GM18499 (cell line): ENCODE measurements at regions not wholly inside any gene's neighbourhood (a gene's known extent, or its start where the extent isn't known, plus 50 kb on each side); places are given as distances from the start of the nearest gene placed in this dataset.
"Not testable (repeated sequence)": the region's sequence is repeated elsewhere in the genome, so short reads cannot be mapped to it uniquely, and the experiment has no call there.

Experiments used
- ATAC-seq: cut with Tn5 transposase; IDR thresholded peaks from one replicate; pipeline ENCODE4 v1.9.1; 2021; ENCODE audit warnings: moderate number of reproducible peaks; ENCODE audit not compliant: insufficient read depth, unreplicated experiment

DNA sequence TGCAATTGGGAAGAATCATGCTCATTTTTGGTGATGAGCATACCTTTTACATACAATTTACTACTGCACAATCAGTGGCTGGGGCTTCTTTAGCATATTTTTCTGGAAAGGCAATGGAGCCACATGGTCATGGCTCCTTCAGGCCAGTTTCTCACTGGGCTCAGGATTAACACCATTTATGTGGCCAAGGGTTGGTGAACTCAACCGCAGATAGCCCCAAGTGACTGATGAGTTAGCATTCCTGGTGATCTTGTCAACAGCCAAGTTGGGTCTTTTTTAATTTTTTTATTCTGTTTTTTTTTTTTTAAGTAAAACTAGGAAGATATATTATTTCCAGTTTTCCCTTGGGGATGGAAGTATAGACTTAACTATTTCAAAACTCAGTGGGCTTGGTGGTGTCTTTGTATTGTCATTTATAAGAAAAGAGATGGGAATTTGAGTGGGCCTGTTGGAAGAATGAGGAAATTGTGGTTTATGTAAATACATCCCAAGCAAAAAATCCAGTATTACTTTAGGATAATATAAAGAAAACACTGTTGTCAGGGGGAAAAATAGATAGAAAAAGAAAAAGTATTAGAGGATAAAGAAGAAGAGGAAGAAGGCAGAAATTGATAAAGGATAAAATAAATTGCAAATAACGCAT lies 397.4 kb downstream of the MAFB start:
- ATAC-seq = no peak

DNA sequence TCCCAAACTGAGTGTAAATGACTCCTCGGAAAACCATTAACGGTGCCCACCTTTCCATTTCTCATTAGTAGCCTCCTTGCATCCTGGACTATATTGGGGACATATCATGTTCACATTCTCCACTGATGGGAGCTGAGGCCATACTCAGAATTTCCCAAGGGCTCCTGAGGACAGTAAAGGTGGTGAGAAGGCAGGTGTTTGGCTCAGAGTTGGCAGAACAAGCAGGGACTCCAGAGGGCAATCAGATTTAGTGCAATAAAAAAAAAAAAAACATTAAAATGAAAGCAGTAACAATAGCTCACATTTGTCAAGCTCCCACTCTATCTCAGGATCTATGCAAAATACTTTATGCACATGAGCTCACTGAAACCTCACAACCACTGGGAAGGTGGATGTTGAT lies 401.4 kb downstream of the MAFB start:
- no peak for ATAC-seq

- ATAC-seq = no peak
Observed at GRCh38 chr20:40286975-40287531, 402.0 kb downstream of the MAFB start.

GRCh38 chr20:40284611-40285010 lies 404.4 kb downstream of the MAFB start:
- no peak for ATAC-seq

- ATAC-seq = no peak
Observed at GRCh38 chr20:40283689-40284088, 405.3 kb downstream of the MAFB start.

DNA sequence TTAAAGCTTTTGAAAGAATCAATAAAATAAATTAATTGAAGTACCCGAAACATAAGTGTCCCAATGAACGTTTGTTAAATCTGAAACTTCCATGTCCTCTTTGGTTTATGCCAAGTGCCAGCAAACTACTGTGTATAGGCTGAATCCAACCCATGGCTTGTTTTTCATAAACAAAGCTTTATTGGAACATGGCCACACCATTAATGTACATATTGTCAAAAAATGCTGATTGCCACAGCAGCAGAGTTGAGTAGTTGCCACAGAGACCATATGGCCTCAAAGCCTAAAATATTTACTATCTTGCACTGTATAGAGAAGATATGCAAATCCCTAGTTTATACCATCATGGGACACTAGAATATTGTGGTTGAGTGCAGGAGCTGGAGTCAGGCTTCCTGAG lies 406.1 kb downstream of the MAFB start:
- no peak for ATAC-seq

- ATAC-seq = no peak
Observed at GRCh38 chr20:40282541-40282940, 406.5 kb downstream of the MAFB start.

DNA sequence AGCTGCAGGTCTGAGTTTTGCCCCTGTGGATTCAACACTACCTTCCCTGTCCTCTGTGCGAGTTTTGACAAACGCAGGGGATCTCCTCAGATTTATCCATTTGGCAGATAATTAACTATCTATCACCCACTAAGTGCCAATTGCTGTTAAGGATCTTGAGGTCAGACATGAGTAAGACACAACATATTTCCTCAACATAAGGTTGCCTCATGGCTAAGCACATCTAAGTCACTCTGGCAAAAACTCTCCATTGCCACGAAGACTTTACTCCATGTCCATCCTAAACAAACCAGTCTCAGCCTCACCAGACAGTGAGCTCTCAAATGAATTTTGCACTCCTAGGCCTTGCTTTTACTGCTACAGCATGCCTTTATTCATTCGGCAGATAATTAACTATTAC lies 408.4 kb downstream of the MAFB start:
- ATAC-seq = no peak

DNA sequence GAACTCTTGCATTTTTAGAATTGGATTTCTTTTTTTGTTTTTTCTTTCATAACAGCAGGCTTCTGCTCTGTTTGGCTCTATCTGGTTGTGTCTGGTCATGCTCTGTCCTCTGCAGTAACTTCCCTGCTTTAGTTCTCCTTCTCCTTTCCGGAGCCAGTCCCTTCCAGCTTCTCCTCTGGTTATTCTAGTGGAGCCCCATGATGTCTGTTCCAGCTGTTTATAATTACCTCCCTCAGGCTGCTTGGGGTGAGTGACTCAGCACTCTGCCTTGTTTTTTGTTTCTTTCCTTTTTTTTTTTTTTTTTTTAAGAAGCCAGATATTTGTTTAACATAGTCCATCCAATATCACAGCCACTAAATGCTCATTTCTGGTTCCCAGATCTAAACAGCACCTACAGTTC lies 409.6 kb downstream of the MAFB start:
- ATAC-seq = no peak

DNA sequence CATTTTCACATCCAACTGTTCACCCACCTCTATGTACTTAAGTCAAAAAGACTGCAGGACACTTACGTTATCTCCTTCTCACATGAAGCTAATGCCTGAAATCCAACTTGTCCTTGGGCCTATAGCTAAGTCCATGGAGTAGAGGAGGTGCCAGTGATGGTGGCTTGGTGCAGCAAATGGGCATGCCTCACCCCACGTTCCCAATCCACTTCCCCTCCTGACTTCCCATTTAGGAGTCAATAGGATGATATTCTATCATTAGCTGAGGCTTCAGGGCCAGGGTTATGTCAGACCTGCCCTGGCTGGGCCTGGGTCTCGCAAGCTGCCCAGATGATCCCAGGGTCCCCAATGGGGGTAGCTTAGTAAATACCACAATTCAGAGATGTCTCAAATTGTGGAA lies 410.4 kb downstream of the MAFB start:
- no peak for ATAC-seq

- ATAC-seq = no peak
Observed at GRCh38 chr20:40276301-40276700, 412.7 kb downstream of the MAFB start.

DNA sequence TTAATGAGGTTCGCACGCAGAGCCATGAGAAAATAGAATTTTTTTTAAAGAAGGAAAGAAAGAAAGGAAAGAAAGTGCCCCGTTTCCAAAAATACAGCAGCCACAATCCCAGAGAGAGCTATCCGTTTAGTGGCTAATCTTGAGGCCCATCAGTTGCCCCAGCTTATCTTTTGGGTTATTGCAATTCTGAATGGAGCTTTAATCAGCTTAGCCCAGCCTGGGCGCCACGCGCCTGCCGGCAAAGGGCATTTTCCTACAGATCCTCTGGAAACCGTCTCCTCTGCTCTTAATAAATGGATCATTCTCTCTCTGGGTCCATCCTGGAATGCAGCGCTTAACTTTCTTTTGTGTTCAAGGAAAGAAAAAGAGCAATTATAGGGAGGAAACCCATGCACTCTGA lies 413.3 kb downstream of the MAFB start:
- no peak for ATAC-seq

DNA sequence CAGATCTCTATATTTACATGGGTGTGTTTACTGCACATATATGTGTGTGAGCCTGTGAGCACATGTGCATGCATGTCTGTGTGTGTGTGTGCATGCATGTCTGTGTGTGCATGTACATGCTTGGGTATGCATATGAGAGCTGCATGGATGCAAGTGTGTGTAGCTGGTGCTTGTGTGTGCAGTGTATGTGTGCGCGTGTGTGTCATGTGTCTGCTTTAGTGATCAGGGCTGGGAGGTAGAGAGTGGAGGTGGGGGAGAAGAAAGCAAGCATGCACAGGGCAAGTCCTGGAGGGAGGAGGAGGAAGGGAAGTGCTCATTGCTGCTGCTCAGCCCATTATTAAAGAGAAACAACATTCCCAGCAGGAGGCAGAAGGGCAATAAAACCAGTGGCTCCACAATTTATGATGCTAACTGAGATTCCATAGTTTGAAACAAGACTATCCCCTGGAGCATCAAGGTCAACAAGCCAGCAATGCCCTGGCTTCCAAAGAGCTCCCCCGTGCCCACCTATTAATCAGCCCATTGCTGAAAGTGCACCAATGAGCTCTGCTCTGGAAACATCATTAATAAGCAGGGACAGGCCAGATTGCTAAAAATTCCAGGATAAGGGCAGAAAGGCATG lies 414.0 kb downstream of the MAFB start:
- no peak for ATAC-seq

DNA sequence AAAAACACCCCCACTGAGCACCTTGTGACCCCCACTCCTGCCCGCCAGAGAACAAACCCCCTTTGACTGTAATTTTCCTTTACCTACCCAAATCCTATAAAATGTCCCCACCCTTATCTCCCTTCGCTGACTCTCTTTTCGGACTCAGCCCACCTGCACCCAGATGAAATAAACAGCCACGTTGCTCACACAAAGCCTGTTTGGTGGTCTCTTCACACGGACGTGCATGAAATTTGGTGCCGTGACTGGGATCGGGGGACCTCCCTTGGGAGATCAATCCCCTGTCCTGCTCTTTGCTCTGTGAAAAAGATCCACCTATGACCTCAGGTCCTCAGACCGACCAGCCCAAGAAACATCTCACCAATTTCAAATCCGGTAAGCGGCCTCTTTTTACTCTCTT lies 419.8 kb downstream of the MAFB start:
- ATAC-seq = not testable (repeated sequence)

DNA sequence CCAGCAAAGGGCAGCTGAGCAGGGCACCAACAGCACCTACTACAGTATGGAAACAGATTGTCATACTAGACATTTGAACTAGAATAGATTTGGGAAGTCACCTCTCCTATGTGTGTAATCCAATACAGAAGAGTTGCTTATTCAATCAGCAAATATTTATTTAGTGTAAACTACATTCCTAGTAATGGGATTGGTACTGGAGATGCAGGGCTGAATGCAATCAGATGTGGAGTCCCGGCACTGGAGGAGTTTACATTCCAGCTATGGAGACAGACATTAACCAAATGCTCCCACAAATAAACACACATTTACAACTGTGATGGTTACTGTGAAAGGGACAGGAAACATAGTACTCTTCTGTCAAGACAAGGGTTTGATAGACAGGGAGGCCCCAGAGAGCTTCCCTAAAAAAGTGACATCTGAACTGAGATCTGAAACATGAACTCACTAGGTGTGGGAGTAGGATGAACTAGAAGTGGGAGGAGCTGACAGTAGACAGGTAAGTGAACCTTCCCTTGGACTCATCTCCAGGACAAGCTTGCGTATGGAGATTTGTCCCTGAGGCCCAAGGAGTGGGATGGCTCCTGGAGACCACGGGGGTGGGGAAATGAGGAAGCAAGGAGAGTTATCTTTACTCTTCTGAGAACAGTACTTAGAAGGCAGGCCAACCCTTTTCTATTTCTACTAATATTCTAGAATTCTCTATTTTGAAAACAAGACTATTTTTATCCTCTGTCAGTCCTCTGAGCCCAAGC lies 420.5 kb downstream of the MAFB start:
- ATAC-seq = no peak

GRCh38 chr20:40265825-40266533 lies 423.1 kb downstream of the MAFB start:
- ATAC-seq = no peak

- ATAC-seq = no peak
Observed at GRCh38 chr20:40262219-40262618, 426.8 kb downstream of the MAFB start.

DNA sequence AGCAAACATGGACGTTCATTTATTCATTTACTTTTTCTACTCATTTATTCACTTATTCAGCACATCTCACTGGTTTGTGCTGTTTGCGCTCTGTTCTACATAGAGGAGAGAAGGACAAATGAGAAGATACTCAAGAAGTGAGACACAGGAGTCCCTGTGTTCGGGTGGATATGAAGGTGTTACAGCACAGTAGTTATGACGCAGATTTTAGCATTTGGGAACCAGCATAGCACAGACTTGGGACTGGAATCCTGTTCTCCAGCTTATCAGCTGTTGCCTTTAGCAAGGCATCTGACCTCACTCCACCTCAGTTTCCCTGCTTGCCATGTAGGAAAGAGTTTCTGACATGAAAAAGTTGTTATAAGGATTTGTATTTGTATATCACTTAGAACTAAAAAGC lies 430.1 kb downstream of the MAFB start:
- no peak for ATAC-seq

DNA sequence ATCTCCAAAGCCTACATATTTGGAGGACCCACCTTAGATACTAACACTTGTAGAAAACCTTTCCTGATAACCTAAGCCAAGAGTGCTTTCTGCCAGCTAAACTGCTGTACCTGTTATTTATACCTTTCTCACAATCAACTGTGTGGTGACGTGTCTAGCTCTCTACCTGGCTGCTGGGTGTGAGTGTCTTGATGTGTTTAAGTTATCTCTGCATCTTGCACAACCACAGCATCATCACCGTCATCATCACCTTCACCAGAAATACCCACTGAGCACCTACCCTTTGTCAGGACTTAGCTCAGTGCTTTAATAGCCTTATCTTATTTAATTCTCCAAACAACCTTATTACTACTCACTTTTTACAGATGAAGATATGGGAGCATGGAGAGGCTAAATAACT lies 431.3 kb downstream of the MAFB start:
- no peak for ATAC-seq

DNA sequence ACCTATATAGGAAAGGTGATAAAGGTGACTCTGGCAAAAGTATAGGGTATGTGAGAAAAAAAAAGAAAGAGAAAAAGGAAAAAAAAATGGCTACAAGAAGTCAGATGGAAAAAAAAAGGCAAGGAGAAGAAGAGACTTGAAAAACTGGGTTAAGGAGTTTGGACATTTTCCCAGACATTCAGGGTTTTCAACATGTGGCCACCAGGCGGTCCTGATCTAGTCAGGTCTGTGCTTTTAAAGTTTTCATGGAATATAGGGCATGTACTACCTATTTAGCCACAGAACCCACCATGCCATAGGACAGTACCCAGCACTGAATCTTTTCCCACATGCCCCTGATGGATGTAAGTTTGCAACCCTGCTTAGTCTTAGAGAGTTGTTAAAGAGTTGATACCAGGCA lies 433.7 kb downstream of the MAFB start:
- ATAC-seq = no peak
